Stomach (tissue), 8 donors: ENCODE measurements at regions not wholly inside any gene's neighbourhood (a gene's known extent, or its start where the extent isn't known, plus 50 kb on each side); places are given as distances from the start of the nearest gene placed in this dataset.

ENCODE experiments used
- DNase-seq, 2 donors: peaks; one replicate each; pipeline versions ENCODE4 v3.0.0 to v3.0.0-alpha.2; 2013 to 2019
- H3K27ac ChIP-seq, 5 donors: fragments of 200-600 bp in 4 of 5; sonication (generic) in 4 of 5; one replicate each; pipeline ENCODE4 v1.5.1; 2013 to 2019; ENCODE audit warnings: mild to moderate bottlenecking in 1 of 5, moderate library complexity in 1 of 5
- H3K27me3 ChIP-seq, 3 donors: fragments of 200-600 bp; sonication (generic); one replicate each; pipeline ENCODE4 v1.5.1; 2017 to 2019; ENCODE audit warnings: mixed run types in 1 of 3
- H3K36me3 ChIP-seq, 4 donors: fragments of 200-600 bp; sonication (generic); 1 replicate in 3 of 4; 2 replicates in 1 of 4; pipeline ENCODE4 v1.5.1; 2016 to 2019
- H3K4me1 ChIP-seq, 4 donors: fragments of 200-600 bp; sonication (generic); one replicate each; pipeline ENCODE4 v1.5.1; 2016 to 2019
- H3K4me3 ChIP-seq, 4 donors: fragments of 200-600 bp; sonication (generic) in 3 of 4; one replicate each; pipeline ENCODE4 v1.5.1; 2016 to 2019; ENCODE audit warnings: mild to moderate bottlenecking in 1 of 4
- H3K9me3 ChIP-seq, 4 donors: fragments of 200-600 bp; sonication (generic); one replicate each; pipeline ENCODE4 v1.5.1; 2016 to 2019
- EP300 ChIP-seq: sonication (generic); formaldehyde crosslinking; IDR thresholded peaks from one replicate; pipeline ENCODE4 v1.6.1; 2017; ENCODE audit warnings: antibody characterized with exemption
- POLR2A ChIP-seq, 4 donors: fragments of 450-650 bp; IDR thresholded peaks; one replicate each; pipeline ENCODE4 v1.6.1; 2016; ENCODE audit warnings: antibody characterized with exemption in 4 of 4, control low read depth in 2 of 4, mild to moderate bottlenecking in 1 of 4, moderate library complexity in 1 of 4
- POLR2AphosphoS5 ChIP-seq, 3 donors: sonication (generic); formaldehyde crosslinking; IDR thresholded peaks; one replicate each; pipeline ENCODE4 v1.6.1; 2016; ENCODE audit warnings: antibody characterized with exemption in 3 of 3
- WGBS, 5 donors: extraction: QIAGEN DNeasy Blood & Tissue Kit in 3 of 5; methylation state at CpG; one replicate each; pipeline versions ENCODE4 v1.1.5 to v1.1.7; 2013 to 2018; 5-methylcytosine and 5-hydroxymethylcytosine counted together
- intact Hi-C: fragments of 100-400 bp; cut with DNase I; formaldehyde crosslinking; loops from one replicate; pipeline ENCODE4 v1.15.1; 2023; ENCODE audit warnings: low total_unique reads
- TF ChIP-seq, protein P1 (sequence below), 7 experiments: fragments of 450-650 bp in 4 of 7; fragments of 200-600 bp in 3 of 7; sonication (generic) in 3 of 7; IDR thresholded peaks; one replicate each; pipeline ENCODE4 v1.5.1; 2016 to 2019; ENCODE audit warnings: antibody characterized with exemption in 7 of 7, control low read depth in 2 of 7, mild to moderate bottlenecking in 1 of 7
- donor health status: healthy with polysubstance abuse.
- donor health status: Bipolar disorder and iron deficiency.
- donor health status: healthy.

DNA sequence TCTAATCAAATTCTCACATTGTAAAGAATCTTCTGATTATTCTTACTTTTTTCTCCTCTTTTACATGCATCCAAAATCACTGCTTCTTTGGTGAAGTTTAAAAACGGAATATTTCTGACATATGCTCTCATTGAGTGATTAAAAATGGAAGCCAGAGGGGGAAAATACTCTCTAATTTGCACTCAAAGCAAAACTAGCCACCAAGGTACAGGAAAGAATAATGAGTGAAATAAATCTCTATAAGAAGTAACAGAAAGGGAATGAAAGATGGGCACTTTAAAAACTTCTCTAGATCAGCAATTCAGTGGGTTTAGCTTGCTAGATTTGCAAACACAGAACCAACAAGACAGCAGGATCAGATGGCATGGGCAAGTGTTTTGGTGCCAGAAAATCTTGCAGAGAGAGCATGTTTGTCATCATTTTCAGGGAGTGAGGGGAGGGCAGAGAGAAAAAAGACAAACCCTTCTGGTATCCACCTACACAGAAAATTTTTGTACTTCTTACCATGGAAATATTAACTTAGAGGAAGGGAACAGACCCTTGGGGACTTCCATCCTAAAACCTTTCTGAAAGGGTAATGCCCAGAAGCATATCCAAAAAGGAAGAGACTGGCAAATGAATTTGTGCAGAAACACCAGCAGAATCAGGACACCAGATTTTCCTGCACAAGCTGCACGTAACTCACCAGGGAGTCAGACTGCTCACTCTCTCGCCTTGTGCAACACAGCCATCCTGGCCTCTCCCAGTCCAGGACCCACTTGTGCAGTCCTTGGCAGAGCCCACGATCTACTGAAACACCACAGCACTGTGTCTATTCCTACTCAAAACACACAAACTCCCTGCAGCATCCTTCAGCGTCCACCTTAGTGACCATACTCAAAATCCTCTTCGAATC, 270.2 kb upstream of the PRDM1 start:
- no peaks in the 10 kb centered on the region for H3K9me3 ChIP-seq
- no peaks in the 10 kb centered on the region for H3K36me3 ChIP-seq
- peaks cover 0 to 10% (median 4%) of the 10 kb centered on the region in 4 donors for H3K4me1 ChIP-seq
- no peak overlapping the region for H3K27ac ChIP-seq
- TF ChIP-seq EP300 (no peak), POLR2A (IDR thresholded peaks at IDR 0.05) (no peak), POLR2AphosphoS5 (IDR thresholded peaks at IDR 0.05) (no peak)
- TF ChIP-seq, protein P1, sequence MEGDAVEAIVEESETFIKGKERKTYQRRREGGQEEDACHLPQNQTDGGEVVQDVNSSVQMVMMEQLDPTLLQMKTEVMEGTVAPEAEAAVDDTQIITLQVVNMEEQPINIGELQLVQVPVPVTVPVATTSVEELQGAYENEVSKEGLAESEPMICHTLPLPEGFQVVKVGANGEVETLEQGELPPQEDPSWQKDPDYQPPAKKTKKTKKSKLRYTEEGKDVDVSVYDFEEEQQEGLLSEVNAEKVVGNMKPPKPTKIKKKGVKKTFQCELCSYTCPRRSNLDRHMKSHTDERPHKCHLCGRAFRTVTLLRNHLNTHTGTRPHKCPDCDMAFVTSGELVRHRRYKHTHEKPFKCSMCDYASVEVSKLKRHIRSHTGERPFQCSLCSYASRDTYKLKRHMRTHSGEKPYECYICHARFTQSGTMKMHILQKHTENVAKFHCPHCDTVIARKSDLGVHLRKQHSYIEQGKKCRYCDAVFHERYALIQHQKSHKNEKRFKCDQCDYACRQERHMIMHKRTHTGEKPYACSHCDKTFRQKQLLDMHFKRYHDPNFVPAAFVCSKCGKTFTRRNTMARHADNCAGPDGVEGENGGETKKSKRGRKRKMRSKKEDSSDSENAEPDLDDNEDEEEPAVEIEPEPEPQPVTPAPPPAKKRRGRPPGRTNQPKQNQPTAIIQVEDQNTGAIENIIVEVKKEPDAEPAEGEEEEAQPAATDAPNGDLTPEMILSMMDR (IDR thresholded peaks at IDR 0.05): no peak
- WGBS, 5 donors: 80 to 91% (median 91%) methylated on average over 6 of the region's 6 CpGs
- no peaks in the 10 kb centered on the region for H3K27me3 ChIP-seq
- no peak overlapping the region for H3K4me3 ChIP-seq
- intact Hi-C loops: no loop called here
- no peak for DNase-seq

DNA sequence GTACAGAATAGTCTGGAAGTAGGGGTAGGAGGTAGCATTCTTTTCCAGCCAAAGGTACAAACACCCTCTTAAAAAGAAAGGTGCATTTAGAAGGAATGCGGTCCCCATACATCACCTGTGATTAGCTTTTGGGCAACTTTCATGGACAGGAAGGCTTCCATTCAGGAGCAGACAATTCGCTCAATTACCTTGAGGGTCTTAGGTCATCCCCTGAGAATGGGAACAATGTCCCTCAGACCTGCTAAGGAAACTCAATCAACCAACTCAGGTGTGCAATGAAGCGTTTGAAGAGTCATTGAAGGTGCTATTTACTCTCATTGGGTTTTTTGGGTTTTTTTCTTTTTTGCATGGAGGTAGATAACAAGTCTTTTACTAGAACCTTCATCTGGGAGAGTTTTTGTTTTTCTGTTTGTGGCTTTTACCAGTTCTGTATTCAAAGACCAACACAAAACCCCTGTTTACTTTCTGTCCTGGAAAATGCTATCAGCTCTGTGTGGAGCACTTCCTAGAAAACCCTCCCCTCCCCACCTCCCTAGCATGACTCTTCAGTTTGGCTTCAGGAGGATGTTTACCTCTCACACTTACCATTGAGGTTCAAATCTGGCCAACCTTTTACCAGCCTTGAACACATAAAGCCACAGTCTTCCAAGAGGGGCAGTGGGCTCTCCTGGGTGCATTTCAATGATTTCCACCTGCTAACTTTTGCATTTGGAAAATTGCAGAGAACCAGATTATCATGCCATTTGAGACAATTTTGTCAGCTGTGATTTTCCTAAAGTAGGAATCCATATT, 271.2 kb upstream of the PRDM1 start:
- 63 to 76% (median 73%) methylated on average over 3 of the region's 3 CpGs for WGBS, 5 donors
- Histone ChIP-seq H3K27ac (no peak overlapping the region), H3K4me1 (peaks cover 7 to 19% (median 11%) of the 10 kb centered on the region in 4 donors), H3K4me3 (no peak overlapping the region), H3K27me3 (no peaks in the 10 kb centered on the region), H3K9me3 (no peaks in the 10 kb centered on the region), H3K36me3 (no peaks in the 10 kb centered on the region)
- DNase-seq: no peak
- intact Hi-C loops: no loop called here
- TF ChIP-seq POLR2A (IDR thresholded peaks at IDR 0.05) (no peak), POLR2AphosphoS5 (IDR thresholded peaks at IDR 0.05) (no peak), EP300 (no peak)
- TF ChIP-seq, protein P1 (IDR thresholded peaks at IDR 0.05): no peak

DNA sequence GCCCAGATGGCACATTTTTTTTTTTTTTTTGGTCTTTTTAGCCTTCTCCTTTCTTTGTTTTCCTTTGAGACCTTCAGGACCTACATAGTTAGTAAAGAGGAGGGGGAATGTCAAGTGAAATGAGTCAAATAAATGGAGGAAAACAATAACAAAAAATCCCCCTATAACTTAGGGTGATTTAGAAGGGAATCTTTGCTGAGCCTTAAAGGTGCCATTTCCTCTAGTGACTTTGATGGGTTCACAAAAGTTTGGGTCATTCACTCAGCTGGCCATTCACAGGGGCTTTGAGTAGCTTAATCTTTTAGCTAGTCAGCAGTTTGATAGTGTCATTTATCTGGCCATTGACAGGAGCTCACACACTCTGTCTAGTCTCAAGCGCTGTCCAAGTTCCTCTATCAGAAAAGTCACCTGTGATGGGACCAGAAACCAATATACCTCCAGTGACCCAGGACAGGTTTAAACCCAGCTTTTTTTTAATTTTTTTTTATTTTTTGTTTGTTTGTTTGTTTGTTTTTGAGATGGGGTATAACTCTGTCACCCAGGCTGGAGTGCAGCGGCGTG, 275.1 kb upstream of the PRDM1 start:
- H3K36me3 ChIP-seq: no peaks in the 10 kb centered on the region
- intact Hi-C loops: no loop called here
- H3K4me1 ChIP-seq: peaks cover 7 to 27% (median 12%) of the 10 kb centered on the region in 4 donors
- 93 to 100% (median 97%) methylated on average over 3 of the region's 3 CpGs for WGBS, 5 donors
- no peak overlapping the region for H3K4me3 ChIP-seq
- H3K9me3 ChIP-seq: no peaks in the 10 kb centered on the region
- no peak for TF ChIP-seq EP300
- no peak for TF ChIP-seq POLR2A (IDR thresholded peaks at IDR 0.05)
- TF ChIP-seq POLR2AphosphoS5 (IDR thresholded peaks at IDR 0.05): no peak
- TF ChIP-seq, protein P1 (IDR thresholded peaks at IDR 0.05): no peak
- no peak for DNase-seq
- H3K27me3 ChIP-seq: no peaks in the 10 kb centered on the region
- peak overlapping the region in 2 of 5 donors; percentile 24 to 26 for H3K27ac ChIP-seq
